A549 (cell line): ENCODE measurements at regions not wholly inside any gene's neighbourhood (a gene's known extent, or its start where the extent isn't known, plus 50 kb on each side); places are given as distances from the start of the nearest gene placed in this dataset.

ENCODE experiments used
- CTCF ChIP-seq: fragments of >200 bp; sonication (Bioruptor Twin); formaldehyde crosslinking; IDR thresholded peaks from 3 replicates; pipeline ENCODE4 v1.5.1; 2016
- KDM1A ChIP-seq: fragments of 200-600 bp; sonication (generic); IDR thresholded peaks from 2 replicates; pipeline ENCODE4 v1.6.1; 2016; ENCODE audit warnings: low read depth, mild to moderate bottlenecking
- MAX ChIP-seq: IDR thresholded peaks from 2 replicates; pipeline ENCODE4 v1.6.1; 2012
- NFE2L2 ChIP-seq: fragments of 150-350 bp; conservative IDR thresholded peaks from 2 replicates; pipeline ENCODE4 v1.6.1; 2014; ENCODE audit warnings: low read length
- POLR2A ChIP-seq: IDR thresholded peaks from 2 replicates; pipeline ENCODE4 v1.6.1; 2012; ENCODE audit warnings: mild to moderate bottlenecking, low read length
- POLR2AphosphoS2 ChIP-seq: conservative IDR thresholded peaks from 2 replicates; pipeline ENCODE4 v1.6.1; 2012; ENCODE audit warnings: low read length, improper control_type of control experiment, inconsistent platforms
- RAD21 ChIP-seq, 2 experiments: fragments of >200 bp in 1 of 2; sonication (Bioruptor Twin) in 1 of 2; formaldehyde crosslinking in 1 of 2; IDR thresholded peaks in 1 of 2; conservative IDR thresholded peaks in 1 of 2; 2 replicates in 1 of 2; 3 replicates in 1 of 2; pipeline ENCODE4 v1.6.1; 2012 to 2018; ENCODE audit warnings: inconsistent platforms in 1 of 2
- USF2 ChIP-seq: fragments of 450-650 bp; IDR thresholded peaks from 2 replicates; pipeline ENCODE4 v1.6.1; 2014; ENCODE audit warnings: antibody characterized with exemption

- TF ChIP-seq KDM1A, result no peak
- TF ChIP-seq CTCF, result no peak
- TF ChIP-seq RAD21 (conservative IDR thresholded peaks at IDR 0.05 in 1 of 2, IDR thresholded peaks at IDR 0.05 in 1 of 2), result no peak
- no peak for TF ChIP-seq POLR2A
- TF ChIP-seq USF2, result no peak
- TF ChIP-seq MAX, result no peak
- no peak for TF ChIP-seq POLR2AphosphoS2
- TF ChIP-seq NFE2L2, result no peak
Measured at GRCh38 chr14:96145116-96145864, 59.3 kb upstream of the BDKRB2 start.
